GM10266 (cell line): ENCODE measurements at regions not wholly inside any gene's neighbourhood (a gene's known extent, or its start where the extent isn't known, plus 50 kb on each side); places are given as distances from the start of the nearest gene placed in this dataset.

Experiments
- DNase-seq: peaks from one replicate; pipeline ENCODE4 v3.0.0; 2012; ENCODE audit errors: extremely low spot score
- CTCF ChIP-seq: IDR thresholded peaks from 2 replicates; pipeline ENCODE4 v1.5.1; 2012; ENCODE audit warnings: mild to moderate bottlenecking, low read depth; ENCODE audit not compliant: control insufficient read depth, insufficient read depth; ENCODE audit errors: missing control alignments

DNA sequence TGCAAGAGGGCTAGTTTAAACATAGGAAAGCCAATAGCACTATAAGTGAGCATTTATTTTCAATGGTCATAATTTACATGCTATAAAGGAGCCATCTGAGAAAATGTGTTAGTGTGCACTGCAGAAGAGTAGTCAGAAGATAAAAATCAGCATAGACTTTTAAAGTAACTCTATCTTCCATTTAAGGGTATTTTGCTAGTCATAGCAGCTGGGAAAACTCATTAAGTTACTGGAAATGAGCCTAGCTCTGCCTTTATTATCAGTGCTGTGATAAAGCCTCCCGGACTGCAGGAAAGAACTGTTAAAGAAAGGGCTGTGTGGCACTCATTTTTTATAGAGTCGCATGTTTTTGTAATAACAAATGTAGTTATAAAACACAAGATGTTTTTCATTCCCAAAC, 825.8 kb upstream of the POM121L12 start:
- no peak for DNase-seq
- TF ChIP-seq CTCF: no peak

- no peak for TF ChIP-seq CTCF
- DNase-seq: no peak
These were observed 838.2 kb upstream of the POM121L12 start for GRCh38 chr7:52197221-52197620.

GRCh38 chr7:52195664-52196063, 839.8 kb upstream of the POM121L12 start:
- no peak for TF ChIP-seq CTCF
- DNase-seq: no peak

GRCh38 chr7:52189153-52189778, 846.2 kb upstream of the POM121L12 start:
- TF ChIP-seq CTCF: no peak
- DNase-seq: no peak

DNA sequence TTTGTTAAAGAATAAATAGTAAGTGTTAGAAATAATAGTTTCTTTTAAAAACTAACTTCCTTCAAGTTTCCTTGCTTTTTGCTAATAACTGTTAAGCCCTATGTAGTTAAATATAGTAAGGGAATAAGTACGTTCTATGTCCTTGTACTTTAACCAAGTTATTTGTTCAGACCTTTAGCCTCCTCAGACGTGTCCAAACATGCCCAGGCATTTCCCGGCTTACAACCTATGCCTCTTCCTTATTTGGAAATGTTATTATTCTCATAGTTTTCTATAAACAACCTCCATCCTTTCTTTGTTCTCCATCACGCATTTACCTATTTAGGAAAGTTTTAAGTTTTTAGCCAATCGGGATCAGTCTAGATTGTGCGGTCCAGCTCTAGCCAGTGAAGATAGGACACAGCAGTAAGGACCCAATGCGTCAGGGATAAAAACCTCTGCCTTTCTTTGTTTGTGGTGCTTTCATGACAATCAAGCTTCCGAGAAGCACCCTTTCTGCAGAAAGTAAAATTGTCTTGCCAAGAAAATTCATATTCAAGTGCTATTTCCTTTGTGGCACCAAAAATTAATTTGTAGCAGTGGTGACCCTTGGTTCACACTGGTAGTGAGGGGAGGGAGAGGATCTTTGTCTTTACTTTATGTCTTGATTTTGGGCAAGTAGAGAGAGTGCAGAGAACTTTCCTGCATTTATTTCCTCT, 851.3 kb upstream of the POM121L12 start:
- no peak for DNase-seq
- no peak for TF ChIP-seq CTCF

GRCh38 chr7:52179934-52180333, 855.5 kb upstream of the POM121L12 start:
- no peak for TF ChIP-seq CTCF

GRCh38 chr7:52168085-52168484, 851.5 kb upstream of the COBL start:
- no peak for TF ChIP-seq CTCF
- DNase-seq: no peak

More at GRCh38 chr7:52179934-52180333, 855.5 kb upstream of the POM121L12 start:
- no peak for DNase-seq
